ENCODE measurements at regions not wholly inside any gene's neighbourhood (a gene's known extent, or its start where the extent isn't known, plus 50 kb on each side); places are given as distances from the start of the nearest gene placed in this dataset.
"Not testable (repeated sequence)": the region's sequence is repeated elsewhere in the genome, so short reads cannot be mapped to it uniquely, and the experiment has no call there.

GRCh38 chr21:9959220-9959964, 562.0 kb upstream of the TPTE start:
- H3K27me3 ChIP-seq (ENCODE audit: control insufficient read depth in 3 of 3, insufficient read depth in 3 of 3, low read length in 2 of 3); H3K36me3 ChIP-seq (ENCODE audit: control insufficient read depth in 4 of 4, insufficient read depth in 4 of 4, low read length in 4 of 4); H3K9me3 ChIP-seq (ENCODE audit: control insufficient read depth in 4 of 4, insufficient read depth in 3 of 4, low read length in 3 of 4); H3K27ac ChIP-seq (ENCODE audit: low read depth in 1 of 2, low read length in 1 of 2); H3K4me1 ChIP-seq (ENCODE audit: control insufficient read depth in 5 of 5, insufficient read depth in 5 of 5, low read length in 5 of 5); ATAC-seq (ENCODE audit: insufficient read depth, low FRiP score); DNase-seq; H3K9ac ChIP-seq (ENCODE audit: insufficient read depth in 1 of 2, low read length in 2 of 2); H3K4me3 ChIP-seq: not testable (repeated sequence)
- 56 to 67% methylated on average over 3 to 4 of the region's 4 CpGs for WGBS, 2 donors

- not testable (repeated sequence) for H3K4me1 ChIP-seq (ENCODE audit: control insufficient read depth in 5 of 5, insufficient read depth in 5 of 5, low read length in 5 of 5); H3K27ac ChIP-seq (ENCODE audit: low read depth in 1 of 2, low read length in 1 of 2); H3K27me3 ChIP-seq (ENCODE audit: control insufficient read depth in 3 of 3, insufficient read depth in 3 of 3, low read length in 2 of 3); H3K36me3 ChIP-seq (ENCODE audit: control insufficient read depth in 4 of 4, insufficient read depth in 4 of 4, low read length in 4 of 4); ATAC-seq (ENCODE audit: insufficient read depth, low FRiP score); H3K9ac ChIP-seq (ENCODE audit: insufficient read depth in 1 of 2, low read length in 2 of 2); H3K4me3 ChIP-seq; H3K9me3 ChIP-seq (ENCODE audit: control insufficient read depth in 4 of 4, insufficient read depth in 3 of 4, low read length in 3 of 4); DNase-seq
- WGBS, 2 donors: 20 to 25% methylated on average over 1 of the region's 1 CpG
These were observed 552.0 kb upstream of the TPTE start for GRCh38 chr21:9969399-9969798.

- not testable (repeated sequence) for H3K27ac ChIP-seq (ENCODE audit: low read depth in 1 of 2, low read length in 1 of 2); H3K4me1 ChIP-seq (ENCODE audit: control insufficient read depth in 5 of 5, insufficient read depth in 5 of 5, low read length in 5 of 5); H3K4me3 ChIP-seq; H3K9ac ChIP-seq (ENCODE audit: insufficient read depth in 1 of 2, low read length in 2 of 2); H3K27me3 ChIP-seq (ENCODE audit: control insufficient read depth in 3 of 3, insufficient read depth in 3 of 3, low read length in 2 of 3); ATAC-seq (ENCODE audit: insufficient read depth, low FRiP score); DNase-seq; H3K36me3 ChIP-seq (ENCODE audit: control insufficient read depth in 4 of 4, insufficient read depth in 4 of 4, low read length in 4 of 4); H3K9me3 ChIP-seq (ENCODE audit: control insufficient read depth in 4 of 4, insufficient read depth in 3 of 4, low read length in 3 of 4)
- 13 to 19% methylated on average over 1 of the region's 1 CpG for WGBS, 2 donors
These were observed 549.4 kb upstream of the TPTE start for GRCh38 chr21:9972018-9972417.

GRCh38 chr21:9978371-9978770, 543.0 kb upstream of the TPTE start:
- H3K36me3 ChIP-seq (ENCODE audit: control insufficient read depth in 4 of 4, insufficient read depth in 4 of 4, low read length in 4 of 4); H3K27me3 ChIP-seq (ENCODE audit: control insufficient read depth in 3 of 3, insufficient read depth in 3 of 3, low read length in 2 of 3); ATAC-seq (ENCODE audit: insufficient read depth, low FRiP score); H3K4me1 ChIP-seq (ENCODE audit: control insufficient read depth in 5 of 5, insufficient read depth in 5 of 5, low read length in 5 of 5); H3K27ac ChIP-seq (ENCODE audit: low read depth in 1 of 2, low read length in 1 of 2); H3K9ac ChIP-seq (ENCODE audit: insufficient read depth in 1 of 2, low read length in 2 of 2); DNase-seq; H3K9me3 ChIP-seq (ENCODE audit: control insufficient read depth in 4 of 4, insufficient read depth in 3 of 4, low read length in 3 of 4); H3K4me3 ChIP-seq: not testable (repeated sequence)
- 63 to 71% methylated on average over 4 of the region's 4 CpGs for WGBS, 2 donors

- H3K9me3 ChIP-seq (ENCODE audit: control insufficient read depth in 4 of 4, insufficient read depth in 3 of 4, low read length in 3 of 4); H3K9ac ChIP-seq (ENCODE audit: insufficient read depth in 1 of 2, low read length in 2 of 2); H3K27me3 ChIP-seq (ENCODE audit: control insufficient read depth in 3 of 3, insufficient read depth in 3 of 3, low read length in 2 of 3); H3K36me3 ChIP-seq (ENCODE audit: control insufficient read depth in 4 of 4, insufficient read depth in 4 of 4, low read length in 4 of 4); H3K27ac ChIP-seq (ENCODE audit: low read depth in 1 of 2, low read length in 1 of 2); H3K4me1 ChIP-seq (ENCODE audit: control insufficient read depth in 5 of 5, insufficient read depth in 5 of 5, low read length in 5 of 5); ATAC-seq (ENCODE audit: insufficient read depth, low FRiP score); H3K4me3 ChIP-seq; DNase-seq: not testable (repeated sequence)
- 48 to 52% methylated on average over 2 of the region's 2 CpGs for WGBS, 2 donors
These were observed 523.9 kb upstream of the TPTE start for GRCh38 chr21:9997507-9997906.

GRCh38 chr21:10002762-10003313, 518.5 kb upstream of the TPTE start:
- not testable (repeated sequence) for H3K27me3 ChIP-seq (ENCODE audit: control insufficient read depth in 3 of 3, insufficient read depth in 3 of 3, low read length in 2 of 3); H3K36me3 ChIP-seq (ENCODE audit: control insufficient read depth in 4 of 4, insufficient read depth in 4 of 4, low read length in 4 of 4); H3K9ac ChIP-seq (ENCODE audit: insufficient read depth in 1 of 2, low read length in 2 of 2); DNase-seq; H3K4me1 ChIP-seq (ENCODE audit: control insufficient read depth in 5 of 5, insufficient read depth in 5 of 5, low read length in 5 of 5); ATAC-seq (ENCODE audit: insufficient read depth, low FRiP score); H3K9me3 ChIP-seq (ENCODE audit: control insufficient read depth in 4 of 4, insufficient read depth in 3 of 4, low read length in 3 of 4); H3K27ac ChIP-seq (ENCODE audit: low read depth in 1 of 2, low read length in 1 of 2); H3K4me3 ChIP-seq
- 54 to 61% methylated on average over 5 of the region's 6 CpGs for WGBS, 2 donors

GRCh38 chr21:10005791-10006190, 515.6 kb upstream of the TPTE start:
- H3K27me3 ChIP-seq (ENCODE audit: control insufficient read depth in 3 of 3, insufficient read depth in 3 of 3, low read length in 2 of 3); H3K9ac ChIP-seq (ENCODE audit: insufficient read depth in 1 of 2, low read length in 2 of 2); DNase-seq; ATAC-seq (ENCODE audit: insufficient read depth, low FRiP score); H3K9me3 ChIP-seq (ENCODE audit: control insufficient read depth in 4 of 4, insufficient read depth in 3 of 4, low read length in 3 of 4); H3K36me3 ChIP-seq (ENCODE audit: control insufficient read depth in 4 of 4, insufficient read depth in 4 of 4, low read length in 4 of 4); H3K4me1 ChIP-seq (ENCODE audit: control insufficient read depth in 5 of 5, insufficient read depth in 5 of 5, low read length in 5 of 5); H3K27ac ChIP-seq (ENCODE audit: low read depth in 1 of 2, low read length in 1 of 2); H3K4me3 ChIP-seq: not testable (repeated sequence)
- WGBS, 2 donors: 53 to 59% methylated on average over 2 of the region's 2 CpGs

GRCh38 chr21:10016991-10017390, 504.4 kb upstream of the TPTE start:
- not testable (repeated sequence) for H3K4me1 ChIP-seq (ENCODE audit: control insufficient read depth in 5 of 5, insufficient read depth in 5 of 5, low read length in 5 of 5); H3K27ac ChIP-seq (ENCODE audit: low read depth in 1 of 2, low read length in 1 of 2); DNase-seq; ATAC-seq (ENCODE audit: insufficient read depth, low FRiP score); H3K4me3 ChIP-seq; H3K27me3 ChIP-seq (ENCODE audit: control insufficient read depth in 3 of 3, insufficient read depth in 3 of 3, low read length in 2 of 3); H3K9me3 ChIP-seq (ENCODE audit: control insufficient read depth in 4 of 4, insufficient read depth in 3 of 4, low read length in 3 of 4); H3K9ac ChIP-seq (ENCODE audit: insufficient read depth in 1 of 2, low read length in 2 of 2); H3K36me3 ChIP-seq (ENCODE audit: control insufficient read depth in 4 of 4, insufficient read depth in 4 of 4, low read length in 4 of 4)
- 39 to 51% methylated on average over 2 of the region's 2 CpGs for WGBS, 2 donors
